Naive thymus-derived CD4-positive, alpha-beta T cell (primary cell): ENCODE measurements at regions not wholly inside any gene's neighbourhood (a gene's known extent, or its start where the extent isn't known, plus 50 kb on each side); places are given as distances from the start of the nearest gene placed in this dataset.

Experiments
- ATAC-seq: fragments of 150-1000 bp; cut with Tn5 transposase; 2 replicates; pipeline ENCODE4 v1.10.0; 2021; ENCODE audit warnings: mild to moderate bottlenecking, moderate library complexity
- CTCF ChIA-PET: fragments of 350-600 bp; sonication (Branson Sonifier 250); formaldehyde crosslinking; loops from one replicate; lab custom pipeline; 2021; ENCODE audit warnings: antibody characterized with exemption; lab: Charles Lee
- POLR2A ChIA-PET: fragments of 350-600 bp; sonication (Branson Sonifier 250); formaldehyde crosslinking; loops from one replicate; lab custom pipeline; 2021; ENCODE audit warnings: antibody characterized with exemption, inconsistent platforms; lab: Charles Lee
- DNase-seq, 9 donors: peaks; one replicate each; pipeline versions ENCODE4 v3.0.0 to v3.0.0-alpha.2; 2020 to 2022; ENCODE audit warnings: mixed read lengths in 1 of 9
- H3K27ac ChIP-seq: one replicate; pipeline ENCODE4 v1.7.0; 2013; ENCODE audit warnings: mild to moderate bottlenecking, low read depth, low read length, moderate library complexity
- H3K27me3 ChIP-seq, 2 donors: one replicate each; pipeline ENCODE4 v1.7.0; 2013; ENCODE audit warnings: low read length in 2 of 2, mild to moderate bottlenecking in 2 of 2, moderate library complexity in 2 of 2; ENCODE audit not compliant: control insufficient read depth in 2 of 2, insufficient read depth in 2 of 2
- H3K36me3 ChIP-seq, 3 experiments: 1 replicate in 2 of 3; 2 replicates in 1 of 3; pipeline ENCODE4 v1.7.0; 2013; ENCODE audit warnings: low read length in 3 of 3, mild to moderate bottlenecking in 3 of 3, moderate library complexity in 1 of 3; ENCODE audit not compliant: insufficient read depth in 3 of 3, control insufficient read depth in 2 of 3
- H3K4me1 ChIP-seq, 2 donors: one replicate each; pipeline ENCODE4 v1.7.0; 2013; ENCODE audit warnings: low read length in 2 of 2, mild to moderate bottlenecking in 2 of 2, moderate library complexity in 1 of 2; ENCODE audit not compliant: control insufficient read depth in 2 of 2, insufficient read depth in 2 of 2
- H3K4me3 ChIP-seq: 2 replicates; pipeline ENCODE4 v1.7.0; 2013; ENCODE audit warnings: mild to moderate bottlenecking, low read length
- H3K9me3 ChIP-seq, 3 experiments: 1 replicate in 2 of 3; 2 replicates in 1 of 3; pipeline ENCODE4 v1.7.0; 2013; ENCODE audit warnings: low read length in 3 of 3; ENCODE audit not compliant: control insufficient read depth in 2 of 3
- H3K27ac Mint-ChIP-seq, 9 donors: one replicate each; pipeline ENCODE4 v1.8.0; 2020 to 2022; ENCODE audit warnings: mixed read lengths in 9 of 9, mild to moderate bottlenecking in 8 of 9, moderate library complexity in 5 of 9, inconsistent platforms in 2 of 9
- H3K27me3 Mint-ChIP-seq, 5 donors: one replicate each; pipeline ENCODE4 v1.8.0; 2021 to 2022; ENCODE audit warnings: mixed read lengths in 5 of 5, mild to moderate bottlenecking in 1 of 5
- H3K36me3 Mint-ChIP-seq, 5 donors: one replicate each; pipeline ENCODE4 v1.8.0; 2020 to 2022; ENCODE audit warnings: mixed read lengths in 5 of 5, mild to moderate bottlenecking in 3 of 5, inconsistent platforms in 1 of 5
- H3K4me1 Mint-ChIP-seq, 7 donors: one replicate each; pipeline ENCODE4 v1.8.0; 2020 to 2022; ENCODE audit warnings: mixed read lengths in 7 of 7, mild to moderate bottlenecking in 3 of 7, inconsistent platforms in 1 of 7
- H3K4me3 Mint-ChIP-seq, 10 donors: one replicate each; pipeline ENCODE4 v1.8.0; 2020 to 2022; ENCODE audit warnings: mild to moderate bottlenecking in 10 of 10, mixed read lengths in 10 of 10, moderate library complexity in 6 of 10, inconsistent platforms in 2 of 10
- H3K9me3 Mint-ChIP-seq, 11 donors: one replicate each; pipeline ENCODE4 v1.8.0; 2020 to 2022; ENCODE audit warnings: mixed read lengths in 11 of 11, mild to moderate bottlenecking in 4 of 11, inconsistent platforms in 1 of 11, moderate library complexity in 1 of 11
- intact Hi-C, 2 donors: fragments of 100-400 bp; cut with micrococcal nuclease; formaldehyde crosslinking; loops; one replicate each; pipeline ENCODE4 v1.15.1; 2023

DNA sequence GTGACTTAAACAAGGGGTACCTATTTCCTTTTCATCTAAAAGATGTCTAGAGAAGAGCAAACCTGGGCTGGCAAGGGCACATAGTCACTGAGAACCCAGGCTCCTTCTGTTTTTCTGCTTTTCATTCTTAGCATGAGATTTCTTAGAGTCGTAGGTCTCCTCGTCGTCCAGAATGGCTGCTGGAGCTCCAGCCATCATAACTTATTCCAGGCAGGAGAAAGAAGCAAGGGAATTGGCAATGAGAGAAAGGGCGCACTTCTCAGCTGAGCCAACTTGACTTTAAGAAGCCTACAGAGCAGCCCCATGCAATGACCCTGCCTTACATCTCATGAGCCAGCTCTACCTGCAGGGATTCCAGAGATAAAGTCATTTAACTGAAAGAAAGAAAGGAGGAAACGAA lies 213.4 kb downstream of the BMP7 start:
- Mint-ChIP-seq H3K4me1 (no peaks in the 10 kb centered on the region), H3K27me3 (peaks cover 0 to 5% (median 4%) of the 10 kb centered on the region in 5 donors)

DNA sequence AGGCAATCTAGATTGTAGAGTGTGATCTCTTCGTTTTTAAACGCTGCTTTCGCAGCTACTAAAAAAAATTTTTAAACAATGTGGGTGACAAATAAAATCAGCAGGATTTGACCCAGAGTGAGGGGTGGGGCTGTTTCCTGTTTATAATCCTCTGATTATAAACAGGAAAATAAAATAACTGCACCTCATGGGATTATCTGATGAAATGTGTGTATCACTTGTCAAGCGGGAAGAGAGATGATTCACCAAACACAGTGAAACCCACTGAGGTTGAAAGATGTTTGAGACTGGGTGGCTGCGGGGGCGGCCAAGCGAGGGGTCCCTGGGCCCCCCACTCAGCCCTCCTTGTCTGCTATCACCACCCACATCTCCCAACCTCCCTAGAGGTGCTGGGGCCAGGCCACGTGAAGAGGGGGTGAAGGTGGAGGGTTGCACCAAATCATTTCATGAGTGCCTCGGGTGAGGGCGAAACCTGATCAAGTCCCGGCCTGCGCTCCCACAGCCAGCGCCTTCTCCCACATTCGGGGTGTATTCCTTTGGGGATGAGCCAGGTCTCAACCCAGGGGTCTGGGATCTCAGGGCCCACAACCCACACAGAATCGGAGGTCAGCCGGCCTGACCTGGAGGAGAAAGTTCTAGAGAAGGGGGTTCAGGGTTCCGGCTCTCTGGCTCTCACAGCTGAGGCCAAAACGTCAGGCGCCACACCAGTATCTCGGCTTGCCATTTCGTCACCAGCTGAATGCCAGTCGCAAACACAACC lies 212.5 kb downstream of the BMP7 start:
- Mint-ChIP-seq H3K9me3 (peaks cover 0 to 7% (median 0%) of the 10 kb centered on the region in 11 donors), H3K27ac (no peak overlapping the region), H3K4me1 (peaks cover 0 to 2% (median 0%) of the 10 kb centered on the region in 7 donors), H3K4me3 (no peak overlapping the region), H3K27me3 (peaks cover 0 to 12% (median 5%) of the 10 kb centered on the region in 5 donors), H3K36me3 (no peaks in the 10 kb centered on the region)
- ChIA-PET POLR2A (no interaction called here), CTCF (no interaction called here)
- no peak overlapping the region for H3K4me3 ChIP-seq
- H3K4me1 ChIP-seq = no peaks in the 10 kb centered on the region
- H3K36me3 ChIP-seq = no peaks in the 10 kb centered on the region
- no peaks in the 10 kb centered on the region for H3K27me3 ChIP-seq
- no peak overlapping the region for H3K27ac ChIP-seq
- ATAC-seq = no peak
- no peaks in the 10 kb centered on the region for H3K9me3 ChIP-seq
- intact Hi-C loops = no loop called here
- no peak for DNase-seq

More for the DNA sequence above, 213.4 kb downstream of the BMP7 start:
- ChIA-PET CTCF (no interaction called here), POLR2A (no interaction called here)
- Mint-ChIP-seq H3K27ac (no peak overlapping the region), H3K4me3 (no peak overlapping the region), H3K9me3 (peaks cover 0 to 7% (median 0%) of the 10 kb centered on the region in 11 donors), H3K36me3 (no peaks in the 10 kb centered on the region)
- Histone ChIP-seq H3K4me3 (no peak overlapping the region), H3K9me3 (no peaks in the 10 kb centered on the region), H3K27me3 (no peaks in the 10 kb centered on the region), H3K36me3 (no peaks in the 10 kb centered on the region), H3K4me1 (no peaks in the 10 kb centered on the region), H3K27ac (no peak overlapping the region)
- ATAC-seq = no peak
- DNase-seq = no peak
- intact Hi-C loops = no loop called here

DNA sequence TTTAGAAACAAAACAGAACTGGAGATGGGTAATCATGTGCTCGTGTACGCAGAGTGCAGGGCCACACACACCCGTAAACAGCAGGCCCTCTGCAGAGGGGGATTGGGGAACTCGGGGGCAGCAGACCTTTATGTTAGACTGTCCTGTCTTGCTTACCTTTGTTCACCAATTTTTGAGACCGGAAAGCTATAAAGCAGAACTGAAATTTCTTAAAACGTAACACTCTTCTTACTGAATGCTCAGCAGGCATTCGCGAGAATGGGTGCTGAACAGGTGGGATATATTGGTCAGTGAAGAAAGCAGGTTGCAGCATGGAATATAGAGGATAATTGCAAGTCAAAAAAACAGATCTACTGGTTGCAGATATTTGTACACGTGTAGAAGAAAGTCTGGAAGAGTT lies 211.1 kb downstream of the BMP7 start:
- POLR2A ChIA-PET = no interaction called here
- DNase-seq = no peak
- H3K27ac ChIP-seq = no peak overlapping the region
- no peak for ATAC-seq
- H3K9me3 ChIP-seq = no peaks in the 10 kb centered on the region
- H3K4me1 ChIP-seq = no peaks in the 10 kb centered on the region
- H3K4me3 Mint-ChIP-seq = no peak overlapping the region
- peaks cover 0 to 13% (median 5%) of the 10 kb centered on the region in 5 donors for H3K27me3 Mint-ChIP-seq
- H3K9me3 Mint-ChIP-seq = peaks cover 0 to 7% (median 0%) of the 10 kb centered on the region in 11 donors
- H3K36me3 ChIP-seq = no peaks in the 10 kb centered on the region
- peaks cover 0 to 6% (median 0%) of the 10 kb centered on the region in 7 donors for H3K4me1 Mint-ChIP-seq
- no peak overlapping the region for H3K4me3 ChIP-seq
- intact Hi-C loops = no loop called here
- CTCF ChIA-PET = no interaction called here
- no peaks in the 10 kb centered on the region for H3K36me3 Mint-ChIP-seq
- H3K27ac Mint-ChIP-seq = no peak overlapping the region
- no peaks in the 10 kb centered on the region for H3K27me3 ChIP-seq

DNA sequence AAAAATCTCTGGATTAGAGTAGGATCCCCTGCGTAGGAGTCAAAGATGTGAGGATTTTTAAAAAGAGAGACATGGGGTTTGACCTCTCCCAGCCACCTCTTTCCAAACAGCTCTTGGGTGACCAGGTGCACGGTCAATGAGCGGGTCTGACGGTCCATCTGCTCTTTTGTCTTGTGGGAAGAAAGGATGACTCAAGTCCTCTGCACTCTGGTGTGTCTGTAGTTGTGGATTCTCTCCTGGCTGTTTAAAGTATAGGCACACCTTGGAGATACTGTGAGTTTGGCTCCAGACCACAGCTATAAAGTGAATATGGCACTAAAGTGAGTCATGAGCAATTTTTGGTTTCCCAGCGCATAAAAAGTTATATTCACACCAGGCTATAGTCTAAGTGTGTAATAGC lies 209.8 kb downstream of the BMP7 start:
- ATAC-seq = no peak
- intact Hi-C loops = no loop called here
- Histone ChIP-seq H3K4me3 (no peak overlapping the region), H3K4me1 (no peaks in the 10 kb centered on the region), H3K27ac (no peak overlapping the region), H3K27me3 (no peaks in the 10 kb centered on the region), H3K9me3 (no peaks in the 10 kb centered on the region), H3K36me3 (no peaks in the 10 kb centered on the region)
- Mint-ChIP-seq H3K9me3 (peaks cover 0 to 5% (median 0%) of the 10 kb centered on the region in 11 donors), H3K36me3 (no peaks in the 10 kb centered on the region), H3K4me1 (peaks cover 0 to 6% (median 0%) of the 10 kb centered on the region in 7 donors), H3K27me3 (peaks cover 0 to 15% (median 9%) of the 10 kb centered on the region in 5 donors), H3K27ac (no peak overlapping the region), H3K4me3 (no peak overlapping the region)
- POLR2A ChIA-PET = no interaction called here
- CTCF ChIA-PET = no interaction called here
- DNase-seq = no peak

DNA sequence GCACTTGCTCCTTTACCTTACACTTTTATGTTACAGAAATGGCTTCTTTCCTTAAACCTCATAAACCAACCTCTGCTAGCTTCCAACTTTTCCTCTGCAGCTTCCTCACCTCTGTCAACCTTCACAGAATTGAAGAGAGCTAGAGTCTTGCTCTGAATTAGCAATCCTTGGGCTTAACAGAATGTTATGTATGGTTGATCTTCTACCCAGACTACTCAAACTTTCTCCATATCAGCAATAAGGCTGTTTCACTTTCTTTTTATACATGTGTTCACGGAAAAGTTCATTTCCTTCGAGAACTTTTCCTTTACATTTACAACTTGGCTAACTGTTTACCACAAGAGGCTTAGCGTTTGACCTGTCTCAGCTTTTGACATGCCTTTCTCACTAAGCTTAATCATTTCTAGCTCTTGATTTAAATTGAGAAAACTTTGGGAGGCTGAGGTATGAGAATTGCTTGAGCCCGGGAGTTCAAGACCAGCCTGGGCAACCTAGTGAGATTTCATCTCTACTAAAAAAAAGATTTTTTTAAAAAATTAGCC lies 207.3 kb downstream of the BMP7 start:
- Histone ChIP-seq H3K27me3 (no peaks in the 10 kb centered on the region), H3K4me1 (no peaks in the 10 kb centered on the region), H3K9me3 (no peaks in the 10 kb centered on the region), H3K4me3 (no peak overlapping the region), H3K36me3 (no peaks in the 10 kb centered on the region), H3K27ac (no peak overlapping the region)
- Mint-ChIP-seq H3K27me3 (peaks cover 0 to 34% (median 9%) of the 10 kb centered on the region in 5 donors), H3K4me1 (peaks cover 0 to 6% (median 0%) of the 10 kb centered on the region in 7 donors), H3K27ac (peak overlapping the region in 1 of 9 donors; percentile 62), H3K9me3 (peaks cover 0 to 1% (median 0%) of the 10 kb centered on the region in 11 donors), H3K4me3 (peak overlapping the region in 2 of 10 donors; percentile 2 to 55), H3K36me3 (no peaks in the 10 kb centered on the region)
- intact Hi-C loops = no loop called here
- ATAC-seq (no peak), DNase-seq (no peak)
- CTCF ChIA-PET = no interaction called here
- POLR2A ChIA-PET = no interaction called here

DNA sequence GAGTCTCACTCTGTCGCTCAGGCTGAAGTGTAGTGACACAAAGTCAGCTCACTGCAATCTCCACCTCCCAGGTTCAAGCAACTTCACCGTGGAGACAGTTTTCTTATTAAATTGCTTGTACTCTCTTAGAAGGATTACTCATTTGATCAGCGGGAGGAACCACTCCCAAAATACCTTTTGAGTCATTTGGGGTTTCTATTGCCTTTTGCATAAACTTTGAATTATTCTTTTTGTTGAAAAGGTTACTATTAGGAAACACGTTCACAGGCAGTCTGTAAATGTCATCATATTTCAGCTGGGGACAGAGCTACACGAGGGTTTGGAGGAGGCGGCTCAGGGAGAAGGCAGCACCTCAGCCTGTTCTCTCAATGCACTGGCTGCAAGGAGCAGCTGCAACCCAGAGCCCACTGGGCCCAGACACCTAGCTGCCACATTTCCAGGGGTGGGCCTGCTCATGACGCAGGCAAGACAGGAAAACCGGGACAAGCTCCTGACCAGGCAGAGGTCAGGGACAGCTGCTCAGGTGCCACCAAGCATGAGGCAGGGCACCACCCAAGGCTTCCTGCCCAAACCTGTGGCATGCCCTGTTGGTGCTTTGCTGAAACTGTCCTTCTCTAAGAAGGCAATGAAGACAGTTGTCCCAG lies 205.9 kb downstream of the BMP7 start:
- POLR2A ChIA-PET = no interaction called here
- intact Hi-C loops = no loop called here
- H3K4me1 Mint-ChIP-seq = peaks cover 0 to 6% (median 0%) of the 10 kb centered on the region in 7 donors

More for the DNA sequence above, 205.9 kb downstream of the BMP7 start:
- Mint-ChIP-seq H3K27ac (no peak overlapping the region), H3K4me3 (no peak overlapping the region), H3K36me3 (no peaks in the 10 kb centered on the region), H3K27me3 (peaks cover 11 to 36% (median 13%) of the 10 kb centered on the region in 5 donors), H3K9me3 (peaks cover 0 to 1% (median 0%) of the 10 kb centered on the region in 11 donors)
- no peak for DNase-seq
- no peaks in the 10 kb centered on the region for H3K4me1 ChIP-seq
- no peaks in the 10 kb centered on the region for H3K27me3 ChIP-seq
- H3K36me3 ChIP-seq = no peaks in the 10 kb centered on the region
- H3K9me3 ChIP-seq = no peaks in the 10 kb centered on the region
- no peak for ATAC-seq
- H3K4me3 ChIP-seq = no peak overlapping the region
- H3K27ac ChIP-seq = no peak overlapping the region
- CTCF ChIA-PET = no interaction called here
